Peyer's patch (tissue), 4 donors: ENCODE measurements at regions not wholly inside any gene's neighbourhood (a gene's known extent, or its start where the extent isn't known, plus 50 kb on each side); places are given as distances from the start of the nearest gene placed in this dataset.

ENCODE experiments used
- CTCF ChIP-seq, 6 experiments: fragments of 450-650 bp in 4 of 6; fragments of 200-600 bp in 2 of 6; sonication (generic) in 1 of 6; IDR thresholded peaks; one replicate each; pipeline ENCODE4 v1.5.1; 2017 to 2019; ENCODE audit warnings: antibody characterized with exemption in 6 of 6, mild to moderate bottlenecking in 3 of 6, moderate library complexity in 1 of 6
- POLR2A ChIP-seq, 2 donors: fragments of 450-650 bp; IDR thresholded peaks; one replicate each; pipeline ENCODE4 v1.5.1; 2017; ENCODE audit warnings: antibody characterized with exemption in 2 of 2, mild to moderate bottlenecking in 2 of 2, moderate library complexity in 2 of 2

DNA sequence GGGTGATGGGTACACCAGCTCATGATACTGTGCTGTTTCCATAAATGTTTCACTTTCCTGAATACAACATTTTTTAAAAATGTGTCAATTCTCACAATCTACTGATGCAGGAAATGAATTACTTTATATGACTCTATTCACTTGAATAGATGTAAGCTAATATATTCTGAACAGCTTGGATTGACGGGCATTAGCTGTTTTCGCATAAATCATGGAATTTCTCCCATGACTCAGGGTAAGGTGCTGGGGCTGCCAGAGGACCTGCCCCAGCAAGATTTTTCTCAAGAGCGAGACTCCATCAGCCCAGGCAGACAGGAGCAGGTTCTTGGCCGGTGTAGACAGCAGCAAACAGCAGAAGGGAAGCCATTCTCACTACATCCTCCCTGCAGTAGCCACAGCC is 107.1 kb downstream of the PFKFB3 start:
- TF ChIP-seq CTCF (IDR thresholded peaks at IDR 0.05) (no peak), POLR2A (IDR thresholded peaks at IDR 0.05) (no peak)
